ENCODE measurements at regions not wholly inside any gene's neighbourhood (a gene's known extent, or its start where the extent isn't known, plus 50 kb on each side); places are given as distances from the start of the nearest gene placed in this dataset.
"Not testable (repeated sequence)": the region's sequence is repeated elsewhere in the genome, so short reads cannot be mapped to it uniquely, and the experiment has no call there.

DNA sequence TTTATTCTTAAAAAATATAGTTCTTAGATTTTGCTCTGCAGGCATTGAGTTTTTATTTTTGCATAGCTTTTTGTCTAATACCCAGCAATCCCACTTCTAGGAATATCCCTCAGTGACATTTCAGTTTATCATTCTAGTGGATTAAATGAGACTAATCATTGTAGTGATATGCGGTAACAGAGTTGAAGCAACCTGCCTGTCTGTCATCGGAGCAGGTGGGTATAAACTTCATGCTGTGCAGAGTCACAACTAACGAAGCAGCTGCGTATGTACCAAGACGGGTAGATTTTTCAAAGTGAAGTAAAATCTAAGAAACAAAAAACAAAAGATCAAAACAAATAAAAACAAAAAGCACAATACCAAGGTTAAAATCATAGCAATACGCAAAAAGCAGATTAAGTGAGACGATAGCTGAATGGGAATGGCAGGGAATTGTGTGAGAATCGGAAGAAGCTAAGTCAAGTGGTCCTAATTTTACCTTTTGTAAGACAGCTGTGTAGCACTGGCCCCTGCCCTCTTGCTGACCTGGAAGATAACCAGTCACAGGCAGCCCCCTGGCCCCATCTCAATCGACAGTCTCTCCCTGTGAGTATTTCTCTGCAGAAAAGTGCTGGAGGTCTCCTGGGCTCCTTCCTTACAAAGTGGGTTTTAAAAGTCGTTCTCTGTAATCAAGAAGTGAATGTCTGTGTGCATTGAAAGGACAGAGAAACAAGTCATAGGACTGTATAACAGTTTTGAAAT is 169.2 kb downstream of the OR2B2 start:
- no peak for DNase-seq (ENCODE audit: low read depth)

DNA sequence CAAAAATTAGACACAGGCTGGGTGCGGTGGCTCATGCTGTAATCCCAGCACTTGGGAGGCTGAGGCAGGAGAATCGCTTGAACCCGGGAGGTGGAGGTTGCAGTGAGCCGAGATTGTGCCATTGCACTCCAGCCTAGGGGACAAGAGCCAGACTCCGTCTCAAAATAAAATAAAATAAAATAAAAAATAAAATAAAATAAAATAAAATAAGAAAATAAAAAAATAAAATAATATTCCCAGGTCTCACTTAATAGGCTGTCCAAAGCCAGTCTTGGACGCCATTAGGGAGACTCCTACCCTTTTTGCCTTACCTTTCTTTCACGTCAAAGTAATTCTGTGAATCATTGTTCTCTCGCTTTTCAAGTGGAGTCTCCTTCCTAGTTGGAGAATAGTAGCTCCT is 172.3 kb downstream of the OR2B2 start:
- DNase-seq (ENCODE audit: low read depth): not testable (repeated sequence)

DNA sequence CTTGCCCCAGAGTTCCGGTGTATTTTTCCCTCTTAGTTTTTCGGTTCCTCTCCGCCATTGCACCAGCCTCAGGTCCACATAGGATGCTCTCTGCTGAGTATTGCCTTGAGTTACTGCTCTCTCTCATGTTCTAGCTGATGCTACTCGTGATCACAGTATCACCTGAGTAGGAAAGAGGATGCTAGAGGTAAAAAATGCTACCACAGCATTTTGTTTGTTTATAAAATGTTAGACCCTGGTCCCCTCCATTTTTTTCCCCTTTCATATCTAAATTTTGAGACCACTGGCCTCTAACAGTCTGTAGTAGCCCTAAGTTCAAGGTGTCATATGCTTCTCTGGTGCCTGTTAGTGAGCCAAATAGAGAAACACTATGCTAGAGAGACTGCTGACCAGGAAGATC is 175.5 kb downstream of the OR2B2 start:
- no peak for DNase-seq (ENCODE audit: low read depth)

DNA sequence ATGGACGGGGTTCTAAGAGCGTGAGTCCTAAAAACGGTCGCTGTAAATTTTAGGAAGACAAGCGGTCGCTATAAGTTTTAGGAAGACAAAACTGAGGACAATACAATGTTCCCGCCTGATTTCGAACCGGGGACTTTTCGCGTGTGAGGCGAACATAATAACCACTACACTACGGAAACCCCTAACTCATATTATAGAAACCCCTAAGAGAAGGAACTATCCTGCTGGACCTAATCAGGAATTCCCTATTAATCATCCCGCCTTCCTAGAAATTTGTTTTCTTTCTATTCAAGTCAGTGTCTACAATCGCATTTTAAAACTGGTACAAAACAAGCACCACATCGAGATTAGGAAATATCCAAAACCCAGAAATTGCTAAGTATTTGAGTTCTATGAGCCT is 183.8 kb downstream of the OR2B2 start:
- DNase-seq (ENCODE audit: low read depth): no peak

- no peak for DNase-seq (ENCODE audit: low read depth)
Measured at GRCh38 chr6:27726619-27727023, 185.6 kb downstream of the OR2B2 start.

GRCh38 chr6:27720607-27721580 is 191.3 kb downstream of the OR2B2 start:
- peak; percentile 33 for DNase-seq (ENCODE audit: low read depth)

DNA sequence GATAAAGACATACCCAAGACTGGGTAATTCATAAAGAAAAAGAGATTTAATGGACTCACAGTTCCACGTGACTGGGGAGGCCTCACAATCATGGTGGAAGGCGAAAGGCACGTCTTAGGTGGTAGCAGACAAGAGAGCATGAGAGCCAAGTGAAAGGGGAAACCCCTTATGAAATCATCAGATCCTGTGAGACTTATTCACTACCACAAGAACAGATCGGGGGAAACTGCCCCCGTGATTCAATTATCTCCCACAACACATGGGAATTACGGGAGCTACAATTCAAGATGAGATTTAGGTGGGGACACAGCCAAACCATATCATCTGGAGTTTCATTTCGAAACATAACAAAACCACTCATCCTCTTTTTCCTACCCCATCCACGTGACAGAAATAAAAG is 193.2 kb downstream of the OR2B2 start:
- DNase-seq (ENCODE audit: low read depth): not testable (repeated sequence)

DNA sequence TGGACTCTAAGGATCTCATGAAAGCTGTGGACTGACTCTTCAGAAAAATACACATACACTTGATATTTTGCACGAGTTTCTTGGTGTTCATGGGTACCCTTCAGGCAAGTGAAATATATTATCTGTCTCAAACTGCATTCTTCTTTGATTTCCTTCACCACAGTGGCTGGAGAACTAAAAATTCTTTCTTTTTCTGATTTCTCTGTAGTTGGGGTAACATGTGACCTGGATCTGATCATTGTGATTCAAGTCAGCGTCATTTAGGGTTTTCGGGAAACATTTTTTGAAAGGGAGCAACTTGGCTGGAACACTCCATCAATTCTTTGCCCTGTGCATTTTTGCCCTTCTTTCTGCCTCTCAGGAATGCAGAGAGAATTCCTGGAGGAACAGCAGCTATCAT is 205.8 kb downstream of the OR2B2 start:
- DNase-seq (ENCODE audit: low read depth): no peak

DNA sequence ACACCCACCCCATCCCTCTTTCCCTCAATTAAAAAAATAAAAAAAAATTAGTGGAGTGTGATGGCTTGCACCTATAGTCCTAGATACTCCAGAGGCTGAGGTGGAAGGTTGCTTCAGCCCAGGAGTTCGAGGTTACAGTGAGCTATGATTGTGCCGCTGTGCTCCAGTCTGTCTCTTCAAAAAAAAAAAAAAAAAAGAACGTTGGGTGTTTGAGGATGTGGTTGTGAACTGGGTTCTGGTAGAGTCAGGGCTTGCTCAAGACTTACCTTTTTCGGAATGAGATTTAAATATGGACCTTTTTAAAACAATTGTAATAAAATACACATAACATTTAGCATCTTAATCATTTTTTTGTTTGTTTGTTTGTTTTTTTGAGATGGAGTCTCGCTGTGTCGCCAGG is 211.9 kb downstream of the OR2B2 start:
- DNase-seq (ENCODE audit: low read depth): no peak

DNA sequence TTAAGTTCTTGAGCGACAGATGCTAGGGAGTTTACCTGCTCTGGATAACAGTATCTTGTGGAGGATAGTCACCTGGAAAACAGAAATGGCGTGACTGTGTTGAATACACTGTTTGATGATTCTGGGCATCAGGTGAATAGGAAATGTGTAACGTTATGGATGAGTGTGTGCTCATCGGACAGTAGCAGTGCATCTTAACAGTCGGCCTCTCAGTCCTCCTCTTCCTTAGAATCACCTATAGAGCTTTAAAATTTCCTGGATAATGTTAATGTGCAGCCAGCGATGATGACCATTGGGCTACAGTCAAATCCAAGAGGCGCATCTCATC is 217.7 kb downstream of the OR2B2 start:
- DNase-seq (ENCODE audit: low read depth): no peak

GRCh38 chr6:27693766-27694546 is 218.2 kb downstream of the OR2B2 start:
- DNase-seq (ENCODE audit: low read depth): no peak

DNA sequence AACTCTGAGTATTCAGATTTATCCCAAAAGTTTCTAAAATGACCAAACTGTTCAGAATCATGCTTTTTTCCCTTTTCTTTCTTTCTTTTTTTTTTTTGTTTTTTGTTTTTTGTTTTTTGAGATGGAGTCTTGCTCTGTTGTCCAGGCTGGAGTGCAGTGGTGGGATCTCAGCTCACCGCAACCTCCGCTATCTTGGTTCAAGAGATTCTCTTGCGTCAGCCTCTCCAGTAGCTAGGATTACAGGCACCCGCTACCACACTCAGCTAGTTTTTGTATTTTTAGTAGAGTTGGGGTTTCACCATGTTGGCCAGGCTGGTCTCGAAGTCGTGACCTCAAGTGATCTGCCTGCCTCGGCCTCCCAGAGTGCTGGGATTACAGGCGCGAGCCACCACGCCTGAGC is 219.2 kb upstream of the ZNF184 start:
- not testable (repeated sequence) for DNase-seq (ENCODE audit: low read depth)

DNA sequence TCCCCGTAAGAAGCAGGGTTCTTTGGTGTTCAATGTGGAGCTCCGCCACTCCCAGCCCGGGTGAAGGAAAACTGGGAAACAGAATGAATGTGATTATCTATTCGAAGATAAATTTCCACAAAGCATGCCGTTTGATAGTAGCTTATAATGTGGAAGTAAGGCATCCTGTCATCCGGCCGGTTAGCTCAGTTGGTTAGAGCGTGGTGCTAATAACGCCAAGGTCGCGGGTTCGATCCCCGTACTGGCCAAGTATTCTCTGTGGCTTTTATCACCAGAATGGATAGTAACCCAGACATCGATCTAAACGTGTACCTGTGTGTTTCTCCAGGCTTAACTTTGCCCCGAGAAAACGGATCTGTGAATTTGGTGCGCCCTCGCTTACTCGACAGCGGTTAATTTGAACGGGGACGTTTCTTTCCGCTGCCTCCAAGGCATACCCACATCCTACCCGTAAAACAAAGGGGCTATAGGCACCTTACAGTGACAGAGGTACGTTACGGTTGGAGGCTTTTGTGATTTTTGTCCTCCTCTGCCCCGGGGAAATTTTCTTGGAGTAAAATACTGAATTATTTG is 215.2 kb upstream of the ZNF184 start:
- DNase-seq (ENCODE audit: low read depth): peak; percentile 81

DNA sequence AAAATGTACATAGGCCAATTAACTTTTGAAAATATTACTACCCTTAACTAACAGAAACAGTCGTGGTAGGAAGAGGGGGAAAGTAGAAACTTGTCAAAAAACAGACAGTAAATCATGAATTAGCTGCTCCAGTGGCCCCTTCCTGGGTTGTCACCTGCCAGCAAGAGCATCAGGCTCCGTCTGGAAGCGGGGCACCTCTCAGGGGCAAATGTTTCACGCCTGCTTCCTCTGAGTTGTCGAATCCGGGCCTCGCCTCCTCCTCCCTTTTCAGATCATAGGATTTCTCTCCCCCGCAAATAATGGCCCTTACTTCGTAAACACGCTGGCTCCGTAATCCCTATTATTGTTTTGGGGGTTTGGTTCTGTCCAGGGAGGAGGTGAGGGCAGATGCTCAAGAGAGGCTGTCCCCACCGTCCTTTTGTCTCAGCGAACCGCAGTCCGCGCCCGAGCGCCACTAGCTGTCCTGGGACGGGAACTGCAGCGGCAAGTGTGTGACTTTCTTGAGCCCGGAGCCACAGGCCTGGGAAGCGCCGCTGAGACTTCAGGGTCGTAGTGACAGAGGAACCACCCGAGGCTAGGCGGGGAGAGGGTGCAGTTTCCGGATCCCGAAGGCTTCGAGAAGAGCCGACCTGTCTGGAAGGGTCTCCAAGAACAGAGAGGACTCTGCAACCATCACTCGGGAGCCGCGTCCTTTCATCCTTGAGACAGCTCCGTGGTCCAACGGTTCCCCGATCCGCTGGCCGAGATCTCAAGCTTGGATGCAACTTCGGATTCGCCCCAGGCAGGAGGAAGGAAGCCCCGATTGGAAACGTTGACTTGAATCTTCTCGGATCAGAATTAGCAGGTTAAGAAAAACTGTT is 214.5 kb upstream of the ZNF184 start:
- DNase-seq (ENCODE audit: low read depth): peak; percentile 65

GRCh38 chr6:27685279-27685678 is 212.4 kb upstream of the ZNF184 start:
- DNase-seq (ENCODE audit: low read depth): no peak

GRCh38 chr6:27684264-27685211 is 211.6 kb upstream of the ZNF184 start:
- peak; percentile 72 for DNase-seq (ENCODE audit: low read depth)

- no peak for DNase-seq (ENCODE audit: low read depth)
Measured at GRCh38 chr6:27679964-27680694, 207.2 kb upstream of the ZNF184 start.

DNA sequence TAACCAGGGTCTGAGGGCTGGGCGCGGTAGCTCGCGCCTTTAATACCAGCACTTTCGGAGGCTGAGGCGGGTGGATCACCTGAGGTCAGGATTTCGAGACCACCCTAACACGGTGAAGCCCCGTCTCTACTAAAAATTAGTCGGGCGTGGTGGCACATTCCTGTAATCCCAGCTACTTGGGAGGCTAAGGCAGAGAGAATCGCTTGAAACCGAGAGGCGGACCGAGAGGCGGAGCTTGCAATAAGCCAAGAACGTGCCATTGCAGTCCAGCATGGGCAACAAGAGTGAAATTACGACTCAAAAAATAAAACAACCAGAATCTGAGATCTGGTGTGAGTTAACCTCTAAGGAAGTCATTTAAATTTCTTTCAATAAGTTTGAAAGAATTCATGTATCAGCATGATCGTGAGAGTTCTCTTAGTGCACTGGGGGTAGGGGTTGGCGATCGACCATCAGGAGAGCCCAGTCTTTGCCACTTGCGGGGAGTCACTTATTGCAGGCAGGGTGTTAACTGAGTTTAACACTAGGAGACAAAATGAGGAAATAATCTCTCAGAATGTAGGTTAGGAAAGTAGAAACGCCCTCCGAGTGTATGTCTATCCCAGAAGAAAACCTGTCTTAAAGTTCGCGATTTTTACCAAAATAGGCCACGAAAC is 206.5 kb upstream of the ZNF184 start:
- DNase-seq (ENCODE audit: low read depth): no peak

GRCh38 chr6:27678469-27678868 is 205.6 kb upstream of the ZNF184 start:
- no peak for DNase-seq (ENCODE audit: low read depth)
